Vagina (tissue), 2 donors: ENCODE measurements at regions not wholly inside any gene's neighbourhood (a gene's known extent, or its start where the extent isn't known, plus 50 kb on each side); places are given as distances from the start of the nearest gene placed in this dataset.

Experiments used
- CTCF ChIP-seq, 3 experiments: fragments of 450-650 bp in 2 of 3; fragments of 200-600 bp in 1 of 3; sonication (generic) in 1 of 3; IDR thresholded peaks; one replicate each; pipeline ENCODE4 v1.5.1; 2017 to 2019; ENCODE audit warnings: antibody characterized with exemption in 3 of 3, mild to moderate bottlenecking in 2 of 3, moderate library complexity in 2 of 3
- POLR2AphosphoS5 ChIP-seq, 2 donors: sonication (generic); formaldehyde crosslinking; IDR thresholded peaks; one replicate each; pipeline ENCODE4 v1.9.0; 2017; ENCODE audit warnings: antibody characterized with exemption in 2 of 2, mild to moderate bottlenecking in 2 of 2, low read depth in 1 of 2; ENCODE audit not compliant: insufficient read depth in 1 of 2

GRCh38 chr10:4343091-4343490 is 482.9 kb upstream of the AKR1E2 start:
- TF ChIP-seq CTCF (IDR thresholded peaks at IDR 0.05) (no peak), POLR2AphosphoS5 (IDR thresholded peaks at IDR 0.05; ENCODE audit: insufficient read depth in 1 of 2, low read depth in 1 of 2) (no peak)
